ENCODE measurements at regions not wholly inside any gene's neighbourhood (a gene's known extent, or its start where the extent isn't known, plus 50 kb on each side); places are given as distances from the start of the nearest gene placed in this dataset.

GRCh38 chrX:149255860-149256259, 249.2 kb downstream of the IDS start:
- ATAC-seq (no peak), DNase-seq (no peak)
- Histone ChIP-seq H3K9me3 (no peaks in the 10 kb centered on the region), H3K27me3 (no peaks in the 10 kb centered on the region), H3K4me1 (no peaks in the 10 kb centered on the region), H3K36me3 (replicated peaks in 1 of 2; ENCODE audit: insufficient read depth in 1 of 2, low read depth in 2 of 2) (no peaks in the 10 kb centered on the region), H3K27ac (no peak overlapping the region), H3K4me3 (no peak overlapping the region)
- TF ChIP-seq CTCF (IDR thresholded peaks at IDR 0.05) (no peak), POLR2A (IDR thresholded peaks at IDR 0.05) (no peak)
- intact Hi-C loops (cut with DNase I) = no loop called here
- WGBS, 2 donors = 45 to 100% methylated on average over 1 of the region's 1 CpG

GRCh38 chrX:149248073-149248625, 257.0 kb downstream of the IDS start:
- TF ChIP-seq CTCF (IDR thresholded peaks at IDR 0.05) = no peak
- H3K27me3 ChIP-seq = no peaks in the 10 kb centered on the region
- no peaks in the 10 kb centered on the region for H3K9me3 ChIP-seq
- no peak overlapping the region for H3K27ac ChIP-seq
- no peak overlapping the region for H3K4me3 ChIP-seq
- 42 to 50% methylated on average over 1 to 3 of the region's 3 CpGs for WGBS, 2 donors
- no peak for ATAC-seq
- intact Hi-C loops (cut with DNase I) = no loop called here
- DNase-seq = no peak
- no peaks in the 10 kb centered on the region for H3K36me3 ChIP-seq (replicated peaks in 1 of 2; ENCODE audit: insufficient read depth in 1 of 2, low read depth in 2 of 2)
- H3K4me1 ChIP-seq = no peaks in the 10 kb centered on the region

GRCh38 chrX:149230689-149231088, 274.4 kb downstream of the IDS start:
- Histone ChIP-seq H3K27ac (no peak overlapping the region), H3K4me3 (no peak overlapping the region), H3K36me3 (replicated peaks in 1 of 2; ENCODE audit: insufficient read depth in 1 of 2, low read depth in 2 of 2) (no peaks in the 10 kb centered on the region), H3K4me1 (no peaks in the 10 kb centered on the region), H3K27me3 (no peaks in the 10 kb centered on the region), H3K9me3 (no peaks in the 10 kb centered on the region)
- TF ChIP-seq CTCF (IDR thresholded peaks at IDR 0.05) = no peak
- TF ChIP-seq POLR2A (IDR thresholded peaks at IDR 0.05) = no peak
- intact Hi-C loops (cut with DNase I) = no loop called here
- no peak for ATAC-seq
- 37 to 45% methylated on average over 2 of the region's 2 CpGs for WGBS, 2 donors
- no peak for DNase-seq

- Histone ChIP-seq H3K4me3 (no peak overlapping the region), H3K36me3 (replicated peaks in 1 of 2; ENCODE audit: insufficient read depth in 1 of 2, low read depth in 2 of 2) (no peaks in the 10 kb centered on the region), H3K9me3 (no peaks in the 10 kb centered on the region), H3K4me1 (no peaks in the 10 kb centered on the region), H3K27ac (no peak overlapping the region), H3K27me3 (no peaks in the 10 kb centered on the region)
- no peak for ATAC-seq
- no peak for DNase-seq
- 60 to 79% methylated on average over 2 of the region's 2 CpGs for WGBS, 2 donors
- intact Hi-C loops (cut with DNase I) = no loop called here
- TF ChIP-seq CTCF (IDR thresholded peaks at IDR 0.05) (no peak), POLR2A (IDR thresholded peaks at IDR 0.05) (no peak)
These were observed 281.3 kb downstream of the IDS start for GRCh38 chrX:149223854-149224253.

GRCh38 chrX:149222040-149222439, 283.1 kb downstream of the IDS start:
- Histone ChIP-seq H3K4me3 (no peak overlapping the region), H3K36me3 (replicated peaks in 1 of 2; ENCODE audit: insufficient read depth in 1 of 2, low read depth in 2 of 2) (no peaks in the 10 kb centered on the region), H3K4me1 (no peaks in the 10 kb centered on the region), H3K27me3 (no peaks in the 10 kb centered on the region), H3K9me3 (no peaks in the 10 kb centered on the region), H3K27ac (no peak overlapping the region)
- no peak for DNase-seq
- intact Hi-C loops (cut with DNase I) = no loop called here
- TF ChIP-seq POLR2A (IDR thresholded peaks at IDR 0.05) (no peak), CTCF (IDR thresholded peaks at IDR 0.05) (no peak)
- 63 to 67% methylated on average over 1 of the region's 1 CpG for WGBS, 2 donors
- ATAC-seq = no peak
